OCI-LY7 (cell line): ENCODE measurements at regions not wholly inside any gene's neighbourhood (a gene's known extent, or its start where the extent isn't known, plus 50 kb on each side); places are given as distances from the start of the nearest gene placed in this dataset.

Experiments
- BruUV-seq: library from RNA; stranded (reverse); fragments of 400-500 nt; replicated peaks from 2 replicates; lab custom pipeline; 2021; lab: Mats Ljungman, UMichigan
- CTCF ChIA-PET: fragments of 300-600 bp; sonication (Branson Sonifier 250); formaldehyde crosslinking; loops from one replicate; lab custom pipeline; 2022; ENCODE audit warnings: antibody characterized with exemption; ENCODE audit not compliant: unreplicated experiment; lab: Charles Lee
- POLR2A ChIA-PET: fragments of 300-600 bp; sonication (Branson Sonifier 250); formaldehyde crosslinking; loops from one replicate; lab custom pipeline; 2022; ENCODE audit warnings: antibody characterized with exemption; lab: Charles Lee
- DNase-seq: peaks from one replicate; pipeline ENCODE4 v3.0.0-alpha.2; 2015; ENCODE audit warnings: low spot score
- H2AFZ ChIP-seq: fragments of 200-600 bp; sonication (generic), shearing (Covaris generic); 2 replicates; pipeline ENCODE4 v1.6.1; 2014; ENCODE audit warnings: mild to moderate bottlenecking, antibody characterized with exemption, low read length, moderate library complexity
- H3K27ac ChIP-seq: fragments of 200-600 bp; sonication (generic); 2 replicates; pipeline ENCODE4 v1.5.1; 2014; ENCODE audit warnings: mixed run types, low read depth, mild to moderate bottlenecking, moderate library complexity, low read length, inconsistent platforms; ENCODE audit not compliant: poor library complexity, severe bottlenecking
- H3K36me3 ChIP-seq: fragments of 200-600 bp; sonication (generic); 2 replicates; pipeline ENCODE4 v1.6.1; 2014; ENCODE audit warnings: mild to moderate bottlenecking, antibody characterized with exemption, low read length, moderate library complexity, mixed read lengths; ENCODE audit not compliant: insufficient read depth
- H3K4me1 ChIP-seq: fragments of 200-600 bp; sonication (generic); 2 replicates; pipeline ENCODE4 v1.5.1; 2014; ENCODE audit warnings: mild to moderate bottlenecking, low read length; ENCODE audit not compliant: insufficient read depth, poor library complexity, severe bottlenecking
- H3K4me2 ChIP-seq: fragments of 200-600 bp; sonication (generic); 2 replicates; pipeline ENCODE4 v1.6.1; 2014; ENCODE audit warnings: mild to moderate bottlenecking, low read length
- H3K4me3 ChIP-seq: fragments of 200-600 bp; sonication (generic); 2 replicates; pipeline ENCODE4 v1.5.1; 2014; ENCODE audit warnings: mild to moderate bottlenecking, low read depth, low read length; ENCODE audit not compliant: poor library complexity, severe bottlenecking
- H3K79me2 ChIP-seq: fragments of 200-600 bp; sonication (generic); 2 replicates; pipeline ENCODE4 v1.6.1; 2016; ENCODE audit warnings: low read depth, mild to moderate bottlenecking, low read length, moderate library complexity, mixed read lengths; ENCODE audit not compliant: insufficient read depth
- H3K9me2 ChIP-seq: fragments of 200-600 bp; sonication (generic); 2 replicates; pipeline ENCODE4 v1.6.1; 2016; ENCODE audit warnings: mild to moderate bottlenecking, low read length, mixed read lengths; ENCODE audit not compliant: insufficient read depth
- H3K9me3 ChIP-seq: fragments of 200-600 bp; sonication (generic); 2 replicates; pipeline ENCODE4 v1.6.1; 2014; ENCODE audit warnings: mild to moderate bottlenecking, mixed run types, low read length, mixed read lengths
- H4K20me1 ChIP-seq: fragments of 200-600 bp; sonication (generic); 2 replicates; pipeline ENCODE4 v1.6.1; 2014; ENCODE audit warnings: mild to moderate bottlenecking, antibody characterized with exemption, low read length, moderate library complexity, mixed read lengths; ENCODE audit not compliant: insufficient read depth
- CTCF ChIP-seq: fragments of 200-600 bp; sonication (generic); conservative IDR thresholded peaks from 2 replicates; pipeline ENCODE4 v1.5.1; 2014; ENCODE audit warnings: mild to moderate bottlenecking, antibody characterized with exemption, low read length, moderate library complexity, mixed read lengths
- EZH2phosphoT487 ChIP-seq: fragments of 200-600 bp; sonication (generic); IDR thresholded peaks from 2 replicates; pipeline ENCODE4 v1.6.1; 2018; ENCODE audit warnings: low read depth, borderline replicate concordance, mild to moderate bottlenecking, mixed run types, antibody characterized with exemption, low read length, moderate library complexity, mixed read lengths
- intact Hi-C: fragments of 100-400 bp; cut with micrococcal nuclease; formaldehyde crosslinking; loops from one replicate; pipeline ENCODE4 v1.10.0; 2022; ENCODE audit not compliant: unreplicated experiment

DNA sequence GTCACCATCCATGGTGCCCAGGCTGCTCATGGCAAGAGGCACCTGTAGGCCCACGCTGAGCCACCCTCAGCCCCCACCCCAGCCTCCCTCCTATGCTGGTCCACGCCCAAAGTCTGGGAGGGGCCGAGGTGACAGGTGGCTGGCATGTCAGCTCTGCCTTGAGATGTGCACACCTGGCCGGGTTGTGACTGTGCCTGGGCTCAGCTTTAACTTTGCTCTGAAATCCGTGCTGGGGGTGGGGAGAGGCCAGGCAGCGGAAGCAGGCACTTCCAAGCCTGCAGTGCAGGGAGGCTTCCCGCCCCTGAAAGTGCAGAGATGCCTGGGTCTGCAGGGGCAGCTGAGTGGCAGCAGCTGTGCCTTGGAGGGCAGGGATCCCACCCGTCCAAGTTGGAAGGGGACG is 1124.8 kb downstream of the SI start:
- no peak for DNase-seq

DNA sequence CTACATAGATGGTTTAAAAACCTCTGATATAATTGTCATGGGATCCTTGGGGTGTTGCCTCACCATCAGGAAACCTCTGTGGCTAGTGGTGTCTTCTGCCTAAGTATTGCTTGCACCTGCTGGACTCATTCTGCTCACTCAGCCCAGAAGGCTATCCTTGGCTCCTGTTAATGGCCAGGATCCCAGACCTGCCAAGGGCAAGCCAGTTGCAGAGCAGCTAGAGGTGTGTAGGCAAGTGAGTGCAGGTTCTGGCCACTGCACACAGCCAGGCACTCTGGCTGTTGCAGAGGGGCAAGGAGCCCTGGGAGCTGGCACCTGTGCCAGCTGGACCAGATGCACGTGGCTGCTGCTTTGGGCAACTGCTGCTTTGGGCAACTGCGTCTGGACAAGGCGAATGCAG is 1125.8 kb downstream of the SI start:
- DNase-seq: no peak
- no peaks in the 10 kb centered on the region for H3K9me2 ChIP-seq
- no peaks in the 10 kb centered on the region for H3K9me3 ChIP-seq
- TF ChIP-seq EZH2phosphoT487 (no peak), CTCF (no peak)
- no peak overlapping the region for H3K27ac ChIP-seq
- H2AFZ ChIP-seq: no peak overlapping the region
- ChIA-PET CTCF (no interaction called here), POLR2A (no interaction called here)
- no peaks in the 10 kb centered on the region for H3K4me1 ChIP-seq
- intact Hi-C loops: loop anchor here (5.0 kb wide), 1 partner anchor 35 kb away; no protein-coding TSS in a partner anchor
- no peaks in the 10 kb centered on the region for H4K20me1 ChIP-seq
- H3K36me3 ChIP-seq: no peaks in the 10 kb centered on the region
- no peaks in the 10 kb centered on the region for H3K79me2 ChIP-seq
- H3K4me3 ChIP-seq: no peak overlapping the region
- no peak overlapping the region for H3K4me2 ChIP-seq
- BruUV-seq: no TSS peak

More for the DNA sequence above, 1124.8 kb downstream of the SI start:
- intact Hi-C loops: loop anchor here (5.0 kb wide), 1 partner anchor 36 kb away; no protein-coding TSS in a partner anchor
- no TSS peak for BruUV-seq
- Histone ChIP-seq H3K9me2 (no peaks in the 10 kb centered on the region), H3K36me3 (no peaks in the 10 kb centered on the region), H4K20me1 (no peaks in the 10 kb centered on the region), H3K4me3 (no peak overlapping the region), H3K4me2 (no peak overlapping the region), H3K79me2 (no peaks in the 10 kb centered on the region), H3K4me1 (no peaks in the 10 kb centered on the region), H3K27ac (no peak overlapping the region), H3K9me3 (no peaks in the 10 kb centered on the region), H2AFZ (no peak overlapping the region)
- TF ChIP-seq EZH2phosphoT487: no peak
- no peak for TF ChIP-seq CTCF
- POLR2A ChIA-PET: no interaction called here
- CTCF ChIA-PET: no interaction called here

DNA sequence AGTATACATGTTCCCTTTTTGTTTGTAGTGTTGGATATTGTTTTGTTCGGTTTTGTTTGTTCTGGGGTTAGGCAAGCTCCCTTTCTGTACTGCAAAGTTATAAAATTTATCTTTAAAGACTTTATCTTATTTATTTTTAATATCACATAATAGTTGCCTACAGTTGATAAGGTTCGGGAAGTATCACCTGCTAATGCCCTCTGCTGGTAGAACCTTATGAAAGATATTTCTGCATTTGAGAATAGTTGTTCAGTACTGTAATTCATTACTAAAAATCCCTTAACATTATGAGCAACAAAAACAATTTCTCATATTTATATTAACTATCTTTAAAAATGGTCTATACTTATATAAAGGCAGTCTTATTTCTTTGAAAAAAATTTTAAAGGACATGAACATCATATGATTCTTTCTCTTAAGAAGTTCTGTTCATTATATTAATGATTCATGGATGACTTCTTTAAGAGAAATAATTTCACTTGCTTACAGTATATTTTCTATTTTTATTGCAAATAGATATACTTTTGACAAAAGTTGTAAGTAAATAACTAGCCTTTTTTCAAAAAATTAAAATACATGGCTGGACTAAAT is 1126.8 kb downstream of the SI start:
- no peaks in the 10 kb centered on the region for H3K79me2 ChIP-seq
- no peak overlapping the region for H3K27ac ChIP-seq
- H3K4me1 ChIP-seq: no peaks in the 10 kb centered on the region
- H2AFZ ChIP-seq: no peak overlapping the region
- no peaks in the 10 kb centered on the region for H3K9me2 ChIP-seq
- no peak overlapping the region for H3K4me2 ChIP-seq
- BruUV-seq: no TSS peak
- H3K4me3 ChIP-seq: no peak overlapping the region
- POLR2A ChIA-PET: no interaction called here
- no peak for TF ChIP-seq EZH2phosphoT487
- TF ChIP-seq CTCF: peak; percentile 79
- no peaks in the 10 kb centered on the region for H3K36me3 ChIP-seq
- DNase-seq: peak; percentile 27
- intact Hi-C loops: loop anchor here (5.0 kb wide), 1 partner anchor 34 kb away; no protein-coding TSS in a partner anchor
- no peaks in the 10 kb centered on the region for H4K20me1 ChIP-seq
- CTCF ChIA-PET: no interaction called here
- no peaks in the 10 kb centered on the region for H3K9me3 ChIP-seq
